Spleen (tissue), 11 donors: ENCODE measurements at regions not wholly inside any gene's neighbourhood (a gene's known extent, or its start where the extent isn't known, plus 50 kb on each side); places are given as distances from the start of the nearest gene placed in this dataset.

Source experiments
- DNase-seq: peaks from one replicate; pipeline ENCODE4 v3.0.0-alpha.2; 2020
- H3K27ac ChIP-seq, 8 donors: fragments of 200-600 bp; sonication (generic) in 7 of 8; 1 replicate in 4 of 8; 2 replicates in 4 of 8; pipeline versions ENCODE4 v1.5.0 to v1.8.0; 2016 to 2021; ENCODE audit warnings: inconsistent platforms in 4 of 8, mild to moderate bottlenecking in 4 of 8, moderate library complexity in 1 of 8
- H3K27me3 ChIP-seq, 7 donors: fragments of 200-600 bp; sonication (generic) in 6 of 7; replicated peaks in 1 of 7; 1 replicate in 4 of 7; 2 replicates in 3 of 7; pipeline versions ENCODE4 v1.5.0 to v1.8.0; 2016 to 2021; ENCODE audit warnings: inconsistent platforms in 3 of 7, mild to moderate bottlenecking in 1 of 7
- H3K36me3 ChIP-seq, 6 donors: fragments of 200-600 bp; sonication (generic) in 5 of 6; 1 replicate in 4 of 6; 2 replicates in 2 of 6; pipeline versions ENCODE4 v1.5.0 to v1.8.0; 2016 to 2021; ENCODE audit warnings: inconsistent platforms in 2 of 6
- H3K4me1 ChIP-seq, 6 donors: fragments of 200-600 bp; sonication (generic) in 5 of 6; 1 replicate in 3 of 6; 2 replicates in 3 of 6; pipeline versions ENCODE4 v1.5.0 to v1.8.0; 2016 to 2021; ENCODE audit warnings: inconsistent platforms in 3 of 6
- H3K4me3 ChIP-seq, 8 donors: fragments of 200-600 bp; sonication (generic) in 7 of 8; 1 replicate in 4 of 8; 2 replicates in 4 of 8; pipeline versions ENCODE4 v1.5.0 to v1.8.0; 2016 to 2021; ENCODE audit warnings: inconsistent platforms in 4 of 8, mild to moderate bottlenecking in 4 of 8, moderate library complexity in 2 of 8
- H3K9me3 ChIP-seq, 8 donors: fragments of 200-600 bp; sonication (generic) in 7 of 8; 1 replicate in 4 of 8; 2 replicates in 4 of 8; pipeline versions ENCODE4 v1.5.0 to v1.8.0; 2016 to 2021; ENCODE audit warnings: inconsistent platforms in 4 of 8
- POLR2A ChIP-seq, 3 donors: fragments of 450-650 bp; IDR thresholded peaks; one replicate each; pipeline ENCODE4 v1.5.1; 2017; ENCODE audit warnings: antibody characterized with exemption in 3 of 3, mild to moderate bottlenecking in 1 of 3
- POLR2AphosphoS5 ChIP-seq, 3 donors: sonication (generic); formaldehyde crosslinking; IDR thresholded peaks; one replicate each; pipeline ENCODE4 v1.5.1; 2017; ENCODE audit warnings: antibody characterized with exemption in 3 of 3
- WGBS, 5 donors: extraction: QIAGEN DNeasy Blood & Tissue Kit in 3 of 5; methylation state at CpG; one replicate each; pipeline versions ENCODE4 v1.1.5 to v1.1.7; 2013 to 2018; 5-methylcytosine and 5-hydroxymethylcytosine counted together
- intact Hi-C: fragments of 100-400 bp; cut with DNase I; formaldehyde crosslinking; loops from one replicate; pipeline ENCODE4 v1.15.0; 2023; ENCODE audit warnings: low total_unique reads
- TF ChIP-seq, protein P1 (sequence below), 11 experiments: fragments of 200-600 bp in 7 of 11; fragments of 450-650 bp in 4 of 11; sonication (generic) in 4 of 11; IDR thresholded peaks in 8 of 11; conservative IDR thresholded peaks in 3 of 11; 1 replicate in 7 of 11; 2 replicates in 4 of 11; pipeline versions ENCODE4 v1.4.0 to v1.8.0; 2016 to 2021; ENCODE audit warnings: antibody characterized with exemption in 11 of 11, inconsistent platforms in 4 of 11, mild to moderate bottlenecking in 1 of 11
- donor health status: healthy with polysubstance abuse.
- donor health status: DM: no; HTN: no; CAD: no; lungs with moderate emphysema.
- donor health status: DM: no; HTN: no; CAD: no.
- donor health status: Bipolar disorder and iron deficiency.
- donor health status: healthy.
- donor health status: DM: no; HTN: no; CAD: no.
- donor health status: DM: yes; HTN: yes; CAD: no.

DNA sequence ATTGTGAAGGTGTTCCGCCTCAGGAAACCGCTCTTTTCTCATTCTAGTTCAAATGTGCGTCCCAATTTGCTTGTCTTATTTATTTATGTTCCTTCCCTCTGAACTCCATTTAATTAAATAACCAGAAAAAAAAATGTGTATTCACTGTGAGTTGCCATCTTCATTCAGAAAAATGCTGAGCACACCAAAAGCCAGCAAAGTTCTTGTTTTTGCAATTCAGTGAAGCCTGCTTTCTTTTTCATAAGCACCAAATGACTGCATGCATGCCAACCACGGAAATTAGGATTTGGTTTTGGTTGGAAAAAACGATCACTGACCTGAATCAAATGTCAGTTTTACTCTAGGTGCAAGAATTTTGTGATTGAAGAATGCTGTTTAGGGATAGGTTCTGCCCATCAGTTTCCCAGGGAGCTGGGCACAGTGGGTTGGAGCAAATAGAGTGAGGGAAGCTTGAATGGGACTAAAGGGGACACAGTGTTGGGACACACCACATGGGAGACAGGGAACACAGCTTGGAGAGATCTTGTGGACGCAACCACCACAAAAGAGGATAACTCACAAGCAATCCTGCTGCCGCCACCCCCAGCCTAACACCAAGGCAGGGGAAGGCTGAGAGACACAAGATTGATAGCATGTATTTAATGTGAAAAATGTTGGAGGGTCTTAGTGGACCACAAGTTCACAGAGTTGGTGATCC is 183.4 kb upstream of the GALNT2 start:
- no peak for DNase-seq
- Histone ChIP-seq H3K36me3 (no peaks in the 10 kb centered on the region), H3K9me3 (no peaks in the 10 kb centered on the region), H3K4me3 (no peak overlapping the region), H3K4me1 (no peaks in the 10 kb centered on the region), H3K27ac (no peak overlapping the region), H3K27me3 (peaks cover 0 to 25% (median 0%) of the 10 kb centered on the region in 7 donors)
- 76 to 90% (median 83%) methylated on average over 7 of the region's 7 CpGs for WGBS, 5 donors
- TF ChIP-seq POLR2A (IDR thresholded peaks at IDR 0.05) = no peak
- TF ChIP-seq, protein P1, sequence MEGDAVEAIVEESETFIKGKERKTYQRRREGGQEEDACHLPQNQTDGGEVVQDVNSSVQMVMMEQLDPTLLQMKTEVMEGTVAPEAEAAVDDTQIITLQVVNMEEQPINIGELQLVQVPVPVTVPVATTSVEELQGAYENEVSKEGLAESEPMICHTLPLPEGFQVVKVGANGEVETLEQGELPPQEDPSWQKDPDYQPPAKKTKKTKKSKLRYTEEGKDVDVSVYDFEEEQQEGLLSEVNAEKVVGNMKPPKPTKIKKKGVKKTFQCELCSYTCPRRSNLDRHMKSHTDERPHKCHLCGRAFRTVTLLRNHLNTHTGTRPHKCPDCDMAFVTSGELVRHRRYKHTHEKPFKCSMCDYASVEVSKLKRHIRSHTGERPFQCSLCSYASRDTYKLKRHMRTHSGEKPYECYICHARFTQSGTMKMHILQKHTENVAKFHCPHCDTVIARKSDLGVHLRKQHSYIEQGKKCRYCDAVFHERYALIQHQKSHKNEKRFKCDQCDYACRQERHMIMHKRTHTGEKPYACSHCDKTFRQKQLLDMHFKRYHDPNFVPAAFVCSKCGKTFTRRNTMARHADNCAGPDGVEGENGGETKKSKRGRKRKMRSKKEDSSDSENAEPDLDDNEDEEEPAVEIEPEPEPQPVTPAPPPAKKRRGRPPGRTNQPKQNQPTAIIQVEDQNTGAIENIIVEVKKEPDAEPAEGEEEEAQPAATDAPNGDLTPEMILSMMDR (IDR thresholded peaks at IDR 0.05 in 8 of 11, conservative IDR thresholded peaks at IDR 0.05 in 3 of 11) = no peak
- TF ChIP-seq POLR2AphosphoS5 (IDR thresholded peaks at IDR 0.05) = no peak
- intact Hi-C loops = no loop called here

DNA sequence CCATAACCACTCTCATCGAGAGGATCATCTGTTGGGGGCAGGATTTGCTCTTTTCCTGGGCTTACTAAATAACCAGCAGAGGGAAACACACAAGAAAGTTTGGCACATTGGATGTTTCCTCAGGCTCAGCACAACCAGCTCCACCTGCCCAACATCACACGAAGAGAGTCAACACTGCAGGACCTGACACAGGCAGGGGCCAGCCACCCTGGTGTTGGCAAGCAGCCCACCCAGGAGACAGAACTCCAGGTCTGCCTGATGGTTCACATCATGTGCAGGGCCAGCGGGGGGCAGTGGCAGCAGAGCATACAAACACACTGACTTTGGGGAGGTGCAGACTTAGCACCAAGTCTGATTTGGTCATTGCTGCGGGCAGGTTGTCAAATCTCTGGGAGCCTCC is 182.3 kb upstream of the GALNT2 start:
- TF ChIP-seq, protein P1 (IDR thresholded peaks at IDR 0.05 in 8 of 11, conservative IDR thresholded peaks at IDR 0.05 in 3 of 11) = no peak
- TF ChIP-seq POLR2AphosphoS5 (IDR thresholded peaks at IDR 0.05) = no peak
- no peak for TF ChIP-seq POLR2A (IDR thresholded peaks at IDR 0.05)
- Histone ChIP-seq H3K9me3 (no peaks in the 10 kb centered on the region), H3K4me3 (no peak overlapping the region), H3K27ac (no peak overlapping the region), H3K4me1 (no peaks in the 10 kb centered on the region), H3K36me3 (no peaks in the 10 kb centered on the region), H3K27me3 (peaks cover 0 to 25% (median 0%) of the 10 kb centered on the region in 7 donors)
- WGBS, 5 donors = 70 to 85% (median 81%) methylated on average over 4 of the region's 4 CpGs
- intact Hi-C loops = no loop called here
- DNase-seq = no peak

DNA sequence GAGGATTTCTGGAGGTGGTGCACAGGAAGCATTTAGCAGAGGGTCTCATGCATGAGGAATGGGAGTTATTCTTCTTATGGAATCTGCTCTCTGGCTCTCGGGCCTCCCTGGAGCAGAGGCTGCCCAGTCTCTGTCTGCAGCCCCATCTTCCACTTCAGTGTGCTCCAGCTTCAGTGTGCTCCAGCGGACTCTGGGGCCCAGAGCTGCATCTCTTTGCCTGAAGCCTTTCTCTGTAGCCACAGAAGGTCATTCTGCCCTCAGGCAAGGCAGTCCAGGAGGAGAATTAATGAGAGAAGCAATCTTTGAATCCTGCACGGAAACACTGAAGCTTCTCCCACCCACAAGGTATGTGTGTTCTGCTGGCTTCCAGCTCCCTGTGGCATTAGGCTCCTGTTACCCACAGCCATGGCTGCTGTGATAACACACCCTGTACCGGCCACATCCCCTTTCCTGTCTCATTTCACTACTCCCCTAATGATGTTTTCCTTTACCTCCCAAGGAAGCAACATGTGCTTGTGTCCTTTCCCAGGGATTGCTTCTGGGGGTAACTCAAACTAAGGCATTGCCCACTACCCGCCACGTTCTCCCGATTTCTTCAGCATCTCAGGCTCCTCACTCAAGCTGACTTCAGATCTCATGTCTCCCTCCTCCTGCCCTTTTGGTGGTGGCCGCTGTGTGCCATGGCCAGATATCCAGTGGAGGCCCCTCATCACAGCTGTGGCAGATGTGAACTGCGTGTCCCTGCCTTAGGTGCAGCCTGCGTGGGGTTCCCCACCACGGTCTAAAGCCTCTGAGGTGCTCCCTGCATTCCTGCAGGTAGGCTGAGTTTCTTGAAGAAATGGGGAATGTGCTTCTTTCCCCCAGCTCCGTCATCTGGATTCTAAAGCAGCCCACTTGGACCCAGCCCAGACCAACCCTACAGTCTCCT is 181.2 kb upstream of the GALNT2 start:
- peaks cover 0 to 17% (median 0%) of the 10 kb centered on the region in 7 donors for H3K27me3 ChIP-seq
- H3K27ac ChIP-seq = no peak overlapping the region
- no peaks in the 10 kb centered on the region for H3K9me3 ChIP-seq
- intact Hi-C loops = no loop called here
- TF ChIP-seq, protein P1 (IDR thresholded peaks at IDR 0.05 in 8 of 11, conservative IDR thresholded peaks at IDR 0.05 in 3 of 11) = no peak
- TF ChIP-seq POLR2AphosphoS5 (IDR thresholded peaks at IDR 0.05) = no peak
- no peak for TF ChIP-seq POLR2A (IDR thresholded peaks at IDR 0.05)
- no peak for DNase-seq
- H3K4me3 ChIP-seq = no peak overlapping the region
- H3K36me3 ChIP-seq = no peaks in the 10 kb centered on the region
- no peaks in the 10 kb centered on the region for H3K4me1 ChIP-seq
- 82 to 88% (median 84%) methylated on average over 9 to 12 of the region's 12 CpGs for WGBS, 5 donors

DNA sequence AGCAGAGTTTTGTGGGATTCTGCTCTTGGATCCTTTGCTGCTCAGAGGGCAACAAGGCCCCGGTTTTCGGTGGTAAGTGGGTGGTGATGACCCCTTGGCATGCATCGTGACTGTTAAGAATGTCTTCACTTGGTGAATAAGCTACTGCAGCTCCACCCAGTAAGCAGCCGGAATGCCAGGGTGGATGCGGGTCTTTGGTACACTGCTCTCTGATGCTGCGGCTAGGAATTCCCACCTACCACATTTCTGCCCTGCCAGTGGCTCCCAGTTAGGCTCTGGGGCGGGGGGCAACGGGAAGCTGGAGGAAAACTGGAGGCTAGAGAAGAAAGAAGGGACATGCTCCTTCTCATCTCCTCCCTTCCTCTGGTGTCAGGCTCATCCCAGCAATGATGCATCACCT is 180.4 kb upstream of the GALNT2 start:
- intact Hi-C loops = no loop called here
- H3K27ac ChIP-seq = no peak overlapping the region
- 86 to 96% (median 91%) methylated on average over 5 to 8 of the region's 8 CpGs for WGBS, 5 donors
- H3K36me3 ChIP-seq = no peaks in the 10 kb centered on the region
- TF ChIP-seq POLR2A (IDR thresholded peaks at IDR 0.05) (no peak), POLR2AphosphoS5 (IDR thresholded peaks at IDR 0.05) (no peak)
- TF ChIP-seq, protein P1 (IDR thresholded peaks at IDR 0.05 in 8 of 11, conservative IDR thresholded peaks at IDR 0.05 in 3 of 11) = no peak
- DNase-seq = no peak
- H3K27me3 ChIP-seq = peaks cover 0 to 13% (median 0%) of the 10 kb centered on the region in 7 donors
- no peaks in the 10 kb centered on the region for H3K9me3 ChIP-seq
- no peak overlapping the region for H3K4me3 ChIP-seq
- H3K4me1 ChIP-seq = no peaks in the 10 kb centered on the region
